ENCODE measurements at regions not wholly inside any gene's neighbourhood (a gene's known extent, or its start where the extent isn't known, plus 50 kb on each side); places are given as distances from the start of the nearest gene placed in this dataset.
A peak's percentile ranks its signal among the peaks of the same experiment; 100 is the strongest.

- H3K27ac ChIP-seq = no peak overlapping the region
- TF ChIP-seq CTCF (conservative IDR thresholded peaks at IDR 0.05) = no peak
Measured at GRCh38 chr13:106821979-106822378, 254.0 kb upstream of the ARGLU1 start.

- no peak for TF ChIP-seq CTCF (conservative IDR thresholded peaks at IDR 0.05)
- H3K27ac ChIP-seq = peak overlapping the region; percentile 56
Measured at GRCh38 chr13:106819413-106820180, 251.7 kb upstream of the ARGLU1 start.

GRCh38 chr13:106818971-106819370 lies 251.0 kb upstream of the ARGLU1 start:
- TF ChIP-seq CTCF (conservative IDR thresholded peaks at IDR 0.05) = no peak
- peak overlapping the region; percentile 56 for H3K27ac ChIP-seq

- H3K27ac ChIP-seq = no peak overlapping the region
- TF ChIP-seq CTCF (conservative IDR thresholded peaks at IDR 0.05) = no peak
Measured at GRCh38 chr13:106815545-106815944, 247.6 kb upstream of the ARGLU1 start.

- TF ChIP-seq CTCF (conservative IDR thresholded peaks at IDR 0.05) = no peak
- H3K27ac ChIP-seq = no peak overlapping the region
Measured at GRCh38 chr13:106814463-106814862, 246.5 kb upstream of the ARGLU1 start.

GRCh38 chr13:106810069-106810468 lies 242.1 kb upstream of the ARGLU1 start:
- H3K27ac ChIP-seq = no peak overlapping the region

GRCh38 chr13:106804991-106805390 lies 237.1 kb upstream of the ARGLU1 start:
- no peak for TF ChIP-seq CTCF (conservative IDR thresholded peaks at IDR 0.05)
- H3K27ac ChIP-seq = no peak overlapping the region

More at GRCh38 chr13:106810069-106810468, 242.1 kb upstream of the ARGLU1 start:
- TF ChIP-seq CTCF (conservative IDR thresholded peaks at IDR 0.05) = no peak

Data from VCaP (cell line).